Stomach (tissue), 8 donors: ENCODE measurements at regions not wholly inside any gene's neighbourhood (a gene's known extent, or its start where the extent isn't known, plus 50 kb on each side); places are given as distances from the start of the nearest gene placed in this dataset.

Source experiments
- DNase-seq, 2 donors: peaks; one replicate each; pipeline versions ENCODE4 v3.0.0 to v3.0.0-alpha.2; 2013 to 2019
- H3K27ac ChIP-seq, 5 donors: fragments of 200-600 bp in 4 of 5; sonication (generic) in 4 of 5; one replicate each; pipeline ENCODE4 v1.5.1; 2013 to 2019; ENCODE audit warnings: mild to moderate bottlenecking in 1 of 5, moderate library complexity in 1 of 5
- H3K27me3 ChIP-seq, 3 donors: fragments of 200-600 bp; sonication (generic); one replicate each; pipeline ENCODE4 v1.5.1; 2017 to 2019; ENCODE audit warnings: mixed run types in 1 of 3
- H3K36me3 ChIP-seq, 4 donors: fragments of 200-600 bp; sonication (generic); 1 replicate in 3 of 4; 2 replicates in 1 of 4; pipeline ENCODE4 v1.5.1; 2016 to 2019
- H3K4me1 ChIP-seq, 4 donors: fragments of 200-600 bp; sonication (generic); one replicate each; pipeline ENCODE4 v1.5.1; 2016 to 2019
- H3K4me3 ChIP-seq, 4 donors: fragments of 200-600 bp; sonication (generic) in 3 of 4; one replicate each; pipeline ENCODE4 v1.5.1; 2016 to 2019; ENCODE audit warnings: mild to moderate bottlenecking in 1 of 4
- H3K9me3 ChIP-seq, 4 donors: fragments of 200-600 bp; sonication (generic); one replicate each; pipeline ENCODE4 v1.5.1; 2016 to 2019
- EP300 ChIP-seq: sonication (generic); formaldehyde crosslinking; IDR thresholded peaks from one replicate; pipeline ENCODE4 v1.6.1; 2017; ENCODE audit warnings: antibody characterized with exemption
- POLR2A ChIP-seq, 4 donors: fragments of 450-650 bp; IDR thresholded peaks; one replicate each; pipeline ENCODE4 v1.6.1; 2016; ENCODE audit warnings: antibody characterized with exemption in 4 of 4, control low read depth in 2 of 4, mild to moderate bottlenecking in 1 of 4, moderate library complexity in 1 of 4
- POLR2AphosphoS5 ChIP-seq, 3 donors: sonication (generic); formaldehyde crosslinking; IDR thresholded peaks; one replicate each; pipeline ENCODE4 v1.6.1; 2016; ENCODE audit warnings: antibody characterized with exemption in 3 of 3
- WGBS, 5 donors: extraction: QIAGEN DNeasy Blood & Tissue Kit in 3 of 5; methylation state at CpG; one replicate each; pipeline versions ENCODE4 v1.1.5 to v1.1.7; 2013 to 2018; 5-methylcytosine and 5-hydroxymethylcytosine counted together
- intact Hi-C: fragments of 100-400 bp; cut with DNase I; formaldehyde crosslinking; loops from one replicate; pipeline ENCODE4 v1.15.1; 2023; ENCODE audit warnings: low total_unique reads
- TF ChIP-seq, protein P1 (sequence below), 7 experiments: fragments of 450-650 bp in 4 of 7; fragments of 200-600 bp in 3 of 7; sonication (generic) in 3 of 7; IDR thresholded peaks; one replicate each; pipeline ENCODE4 v1.5.1; 2016 to 2019; ENCODE audit warnings: antibody characterized with exemption in 7 of 7, control low read depth in 2 of 7, mild to moderate bottlenecking in 1 of 7
- donor health status: healthy with polysubstance abuse.
- donor health status: Bipolar disorder and iron deficiency.
- donor health status: healthy.

DNA sequence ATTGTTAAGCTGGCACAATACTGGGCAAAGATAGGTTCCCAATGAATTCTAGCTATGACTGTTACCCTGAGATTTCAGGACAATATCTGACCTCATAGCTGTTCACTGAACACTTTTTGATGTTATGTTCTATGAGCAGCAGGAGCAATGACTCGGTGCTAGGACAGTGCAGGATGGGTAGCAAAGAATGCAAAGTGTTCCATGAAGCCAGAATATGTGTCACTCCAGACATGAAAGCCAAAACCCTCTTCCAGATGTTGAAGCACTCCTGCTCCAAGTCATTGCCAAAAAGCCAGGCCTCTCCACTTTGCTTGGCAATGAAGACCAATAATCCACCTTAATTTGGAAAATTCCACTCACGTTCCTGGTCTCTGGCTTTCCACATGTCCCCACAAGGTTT lies 300.9 kb upstream of the CPEB2 start:
- Histone ChIP-seq H3K27ac (peak overlapping the region; percentile 8 to 89 (median 65)), H3K27me3 (no peaks in the 10 kb centered on the region), H3K9me3 (no peaks in the 10 kb centered on the region), H3K4me3 (no peak overlapping the region), H3K36me3 (no peaks in the 10 kb centered on the region), H3K4me1 (peaks cover 3 to 22% (median 19%) of the 10 kb centered on the region in 4 donors)
- intact Hi-C loops, result no loop called here
- DNase-seq, result peak in 1 of 2 donors; percentile 31
- 15 to 42% (median 26%) methylated on average over 2 of the region's 2 CpGs for WGBS, 5 donors
- no peak for TF ChIP-seq POLR2AphosphoS5 (IDR thresholded peaks at IDR 0.05)
- TF ChIP-seq, protein P1, sequence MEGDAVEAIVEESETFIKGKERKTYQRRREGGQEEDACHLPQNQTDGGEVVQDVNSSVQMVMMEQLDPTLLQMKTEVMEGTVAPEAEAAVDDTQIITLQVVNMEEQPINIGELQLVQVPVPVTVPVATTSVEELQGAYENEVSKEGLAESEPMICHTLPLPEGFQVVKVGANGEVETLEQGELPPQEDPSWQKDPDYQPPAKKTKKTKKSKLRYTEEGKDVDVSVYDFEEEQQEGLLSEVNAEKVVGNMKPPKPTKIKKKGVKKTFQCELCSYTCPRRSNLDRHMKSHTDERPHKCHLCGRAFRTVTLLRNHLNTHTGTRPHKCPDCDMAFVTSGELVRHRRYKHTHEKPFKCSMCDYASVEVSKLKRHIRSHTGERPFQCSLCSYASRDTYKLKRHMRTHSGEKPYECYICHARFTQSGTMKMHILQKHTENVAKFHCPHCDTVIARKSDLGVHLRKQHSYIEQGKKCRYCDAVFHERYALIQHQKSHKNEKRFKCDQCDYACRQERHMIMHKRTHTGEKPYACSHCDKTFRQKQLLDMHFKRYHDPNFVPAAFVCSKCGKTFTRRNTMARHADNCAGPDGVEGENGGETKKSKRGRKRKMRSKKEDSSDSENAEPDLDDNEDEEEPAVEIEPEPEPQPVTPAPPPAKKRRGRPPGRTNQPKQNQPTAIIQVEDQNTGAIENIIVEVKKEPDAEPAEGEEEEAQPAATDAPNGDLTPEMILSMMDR (IDR thresholded peaks at IDR 0.05), result no peak
- no peak for TF ChIP-seq EP300
- no peak for TF ChIP-seq POLR2A (IDR thresholded peaks at IDR 0.05)

DNA sequence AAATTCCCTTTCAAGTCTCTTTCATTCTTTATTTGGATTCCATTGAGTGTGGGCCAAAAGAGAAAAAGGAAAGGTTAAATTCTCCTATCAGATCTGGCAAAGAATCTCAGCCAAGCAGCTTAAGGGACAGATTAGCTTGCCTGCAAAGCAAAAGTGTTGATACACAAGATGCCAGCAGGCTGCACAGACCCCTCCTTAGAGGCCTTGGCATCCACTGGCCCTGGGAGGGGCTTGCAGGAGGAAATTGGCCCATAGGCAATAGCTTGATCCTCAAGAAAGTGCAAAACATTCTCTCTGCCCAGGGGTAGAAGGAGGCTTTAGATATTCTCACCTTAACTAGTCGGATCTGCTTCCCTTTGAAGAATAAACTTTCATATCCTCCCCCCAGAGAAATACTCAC lies 300.4 kb upstream of the CPEB2 start:
- Histone ChIP-seq H3K27me3 (no peaks in the 10 kb centered on the region), H3K4me1 (peaks cover 3 to 22% (median 19%) of the 10 kb centered on the region in 4 donors), H3K27ac (peak overlapping the region; percentile 56 to 85 (median 65)), H3K9me3 (no peaks in the 10 kb centered on the region), H3K36me3 (no peaks in the 10 kb centered on the region), H3K4me3 (no peak overlapping the region)
- TF ChIP-seq POLR2AphosphoS5 (IDR thresholded peaks at IDR 0.05) (peak in 2 of 3 donors; percentile 60 to 69), POLR2A (IDR thresholded peaks at IDR 0.05) (no peak), EP300 (no peak)
- TF ChIP-seq, protein P1 (IDR thresholded peaks at IDR 0.05), result no peak
- DNase-seq, result peak in 1 of 2 donors; percentile 89
- intact Hi-C loops, result no loop called here
- WGBS, 5 donors, result 14 to 40% (median 37%) methylated on average over 1 of the region's 1 CpG

DNA sequence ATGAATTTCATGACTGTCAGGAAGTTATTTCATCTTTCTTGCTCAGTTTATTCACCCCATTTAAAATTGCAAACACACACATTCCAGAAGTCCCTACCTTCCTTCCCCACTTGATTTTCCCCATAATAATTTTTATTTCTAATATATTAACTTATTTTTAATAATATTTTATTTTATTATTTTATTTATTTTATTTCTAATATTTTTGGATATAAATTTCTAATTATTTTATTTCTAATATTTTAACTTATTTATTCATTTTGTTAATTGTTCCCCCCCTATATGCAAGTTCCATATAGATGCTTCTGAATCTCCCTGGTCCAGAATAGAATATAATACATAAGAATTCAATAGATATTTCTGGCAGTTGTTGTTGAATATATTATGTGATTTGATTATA lies 293.7 kb upstream of the CPEB2 start:
- TF ChIP-seq, protein P1 (IDR thresholded peaks at IDR 0.05), result no peak
- no peak for TF ChIP-seq EP300
- no peak for TF ChIP-seq POLR2A (IDR thresholded peaks at IDR 0.05)
- TF ChIP-seq POLR2AphosphoS5 (IDR thresholded peaks at IDR 0.05), result no peak
- intact Hi-C loops, result no loop called here
- Histone ChIP-seq H3K4me1 (no peaks in the 10 kb centered on the region), H3K4me3 (no peak overlapping the region), H3K27ac (no peak overlapping the region), H3K27me3 (no peaks in the 10 kb centered on the region), H3K9me3 (no peaks in the 10 kb centered on the region), H3K36me3 (no peaks in the 10 kb centered on the region)
- no peak for DNase-seq

DNA sequence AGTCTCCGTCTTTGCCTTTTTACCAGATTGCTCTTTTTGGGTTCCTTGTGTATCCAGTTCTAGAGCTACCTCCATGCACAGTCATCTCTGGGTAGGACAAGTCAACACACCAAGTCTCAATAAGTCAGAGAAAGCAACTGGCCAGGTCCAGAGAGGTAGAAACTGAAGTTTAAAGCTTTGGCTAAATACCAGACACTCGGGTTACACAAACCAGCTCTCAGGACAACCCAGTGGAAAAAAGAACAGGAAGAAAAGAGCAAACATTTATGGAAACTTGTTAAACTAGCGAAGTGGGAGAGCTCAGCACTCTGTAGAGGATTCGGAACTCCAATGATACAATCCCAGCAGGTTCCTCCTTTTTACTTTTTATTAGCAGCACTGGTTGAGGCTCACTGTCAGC lies 291.0 kb upstream of the CPEB2 start:
- 26 to 58% (median 38%) methylated on average over 4 of the region's 4 CpGs for WGBS, 5 donors

More for the DNA sequence above, 291.0 kb upstream of the CPEB2 start:
- H3K36me3 ChIP-seq, result no peaks in the 10 kb centered on the region
- no peak overlapping the region for H3K4me3 ChIP-seq
- intact Hi-C loops, result no loop called here
- TF ChIP-seq POLR2AphosphoS5 (IDR thresholded peaks at IDR 0.05) (no peak), EP300 (no peak), POLR2A (IDR thresholded peaks at IDR 0.05) (no peak)
- TF ChIP-seq, protein P1 (IDR thresholded peaks at IDR 0.05), result no peak
- DNase-seq, result no peak
- no peak overlapping the region for H3K27ac ChIP-seq
- no peaks in the 10 kb centered on the region for H3K27me3 ChIP-seq
- no peaks in the 10 kb centered on the region for H3K4me1 ChIP-seq
- H3K9me3 ChIP-seq, result no peaks in the 10 kb centered on the region
